Smooth muscle cell (in vitro differentiated cells): ENCODE measurements at regions not wholly inside any gene's neighbourhood (a gene's known extent, or its start where the extent isn't known, plus 50 kb on each side); places are given as distances from the start of the nearest gene placed in this dataset.

Experiments used
- DNase-seq: peaks from one replicate; lab custom pipeline; 2025; ENCODE audit not compliant: unreplicated experiment; lab: John Stamatoyannopoulos, UW
- H2AFZ ChIP-seq: fragments of 200-600 bp; sonication (generic); 2 replicates; pipeline ENCODE4 v1.6.0; 2016; ENCODE audit warnings: antibody characterized with exemption, low read depth, mild to moderate bottlenecking
- H3F3A ChIP-seq: fragments of 200-600 bp; sonication (generic); 2 replicates; pipeline ENCODE4 v1.6.0; 2017; ENCODE audit warnings: antibody characterized with exemption, low read depth
- H3K27ac ChIP-seq: fragments of 200-600 bp; sonication (generic); 2 replicates; pipeline ENCODE4 v1.5.1; 2016; ENCODE audit warnings: low read depth, mild to moderate bottlenecking
- H3K27me3 ChIP-seq: fragments of 200-600 bp; sonication (generic); 2 replicates; pipeline ENCODE4 v1.6.1; 2016; ENCODE audit warnings: low read depth, mild to moderate bottlenecking
- H3K36me3 ChIP-seq: fragments of 200-600 bp; sonication (generic); 2 replicates; pipeline ENCODE4 v1.5.1; 2016; ENCODE audit warnings: low read depth
- H3K4me1 ChIP-seq: fragments of 200-600 bp; sonication (generic); 2 replicates; pipeline ENCODE4 v1.5.1; 2016; ENCODE audit warnings: low read depth
- H3K4me2 ChIP-seq: fragments of 200-600 bp; sonication (generic); 2 replicates; pipeline ENCODE4 v1.6.0; 2016; ENCODE audit warnings: mild to moderate bottlenecking
- H3K4me3 ChIP-seq: fragments of 200-600 bp; sonication (generic); 2 replicates; pipeline ENCODE4 v1.5.1; 2016; ENCODE audit warnings: mild to moderate bottlenecking
- H3K79me2 ChIP-seq: fragments of 200-600 bp; sonication (generic); 2 replicates; pipeline ENCODE4 v1.6.0; 2016; ENCODE audit warnings: low read depth, mild to moderate bottlenecking
- H3K9ac ChIP-seq: fragments of 200-600 bp; sonication (generic); 2 replicates; pipeline ENCODE4 v1.6.0; 2016; ENCODE audit warnings: low read depth
- H3K9me3 ChIP-seq: fragments of 200-600 bp; sonication (generic); replicated peaks from 2 replicates; pipeline ENCODE4 v1.5.1; 2016; ENCODE audit warnings: low read depth
- H4K20me1 ChIP-seq: fragments of 200-600 bp; sonication (generic); 2 replicates; pipeline ENCODE4 v1.6.0; 2016; ENCODE audit warnings: low read depth
- CTCF ChIP-seq: fragments of 200-600 bp; sonication (generic); IDR thresholded peaks from 2 replicates; pipeline ENCODE4 v1.5.1; 2017; ENCODE audit warnings: borderline replicate concordance, mild to moderate bottlenecking, antibody characterized with exemption; ENCODE audit not compliant: insufficient read depth, poor library complexity, severe bottlenecking
- WGBS: methylation state at CpG from one replicate; pipeline ENCODE4 v1.1.7; 2016; ENCODE audit warnings: low lambda C conversion rate; 5-methylcytosine and 5-hydroxymethylcytosine counted together

DNA sequence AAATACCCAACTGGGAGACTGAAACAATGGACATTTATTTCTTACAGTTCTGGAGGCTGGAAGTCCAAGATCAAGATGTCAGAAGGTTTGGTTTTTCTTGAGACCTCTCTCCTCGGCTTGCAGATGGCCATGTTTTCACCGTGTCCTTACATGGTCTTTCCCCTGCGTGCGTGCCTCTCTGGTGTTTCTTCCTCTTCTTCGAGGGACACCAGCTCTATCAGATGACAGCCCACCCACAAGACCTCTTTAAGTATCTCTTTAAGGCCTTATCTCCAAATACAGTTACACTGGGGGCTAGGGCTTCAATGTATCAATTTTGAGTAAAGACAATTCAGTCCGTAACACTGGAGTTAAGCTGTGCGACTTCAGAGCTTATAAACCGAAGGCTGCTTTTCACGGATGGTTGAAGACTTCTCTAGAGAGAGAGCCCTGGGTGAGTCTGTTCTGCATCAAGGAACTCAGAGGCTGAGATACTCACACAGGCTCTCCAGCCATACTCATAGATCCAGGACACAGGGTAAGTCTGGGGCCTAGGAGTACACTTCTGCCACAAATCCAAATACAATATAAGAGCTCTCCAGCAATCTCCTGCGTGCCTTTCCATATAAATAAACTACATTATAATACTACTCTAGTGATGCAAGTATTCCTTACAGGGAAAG is 339.9 kb upstream of the PKDCC start:
- H3K79me2 ChIP-seq, result no peaks in the 10 kb centered on the region
- no peaks in the 10 kb centered on the region for H4K20me1 ChIP-seq
- H3K4me3 ChIP-seq, result no peak overlapping the region
- TF ChIP-seq CTCF, result no peak
- H3K27me3 ChIP-seq, result peaks cover 4% of the 10 kb centered on the region
- DNase-seq, result no peak
- H3K9ac ChIP-seq, result no peak overlapping the region
- no peaks in the 10 kb centered on the region for H3K36me3 ChIP-seq
- no peak overlapping the region for H3K4me2 ChIP-seq
- H3K4me1 ChIP-seq, result no peaks in the 10 kb centered on the region
- H3K9me3 ChIP-seq, result no peaks in the 10 kb centered on the region
- H3F3A ChIP-seq, result no peaks in the 10 kb centered on the region
- no peak overlapping the region for H3K27ac ChIP-seq
- H2AFZ ChIP-seq, result no peak overlapping the region
- WGBS, result 88% methylated on average over 10 of the region's 10 CpGs

GRCh38 chr2:41709702-41710599 is 337.9 kb upstream of the PKDCC start:
- Histone ChIP-seq H3K27ac (no peak overlapping the region), H3K9me3 (no peaks in the 10 kb centered on the region)
- WGBS, result 87% methylated on average over 10 of the region's 10 CpGs

DNA sequence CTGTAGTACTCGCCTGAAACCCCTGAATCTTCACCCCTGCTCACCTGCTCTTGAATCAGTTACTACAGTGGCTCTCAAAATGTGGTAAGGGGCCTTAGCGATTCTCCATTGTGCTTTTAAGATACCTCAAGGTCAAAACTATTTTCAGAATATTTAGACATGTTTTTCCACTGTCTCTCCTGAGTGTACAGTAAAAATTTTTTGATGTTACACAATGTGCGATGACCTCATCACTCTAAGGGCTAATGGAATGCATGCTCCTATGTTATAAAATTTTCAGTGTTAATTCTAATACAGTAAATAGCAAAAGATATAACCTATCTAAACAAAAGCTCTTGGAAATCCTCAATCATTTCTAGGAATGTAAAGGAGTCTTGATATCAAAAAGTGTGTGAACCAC is 336.9 kb upstream of the PKDCC start:
- TF ChIP-seq CTCF, result no peak
- H3F3A ChIP-seq, result no peaks in the 10 kb centered on the region
- H3K4me3 ChIP-seq, result no peak overlapping the region
- H2AFZ ChIP-seq, result no peak overlapping the region
- no peaks in the 10 kb centered on the region for H3K27me3 ChIP-seq
- no peaks in the 10 kb centered on the region for H4K20me1 ChIP-seq
- H3K4me1 ChIP-seq, result no peaks in the 10 kb centered on the region
- no peak for DNase-seq
- H3K9me3 ChIP-seq, result no peaks in the 10 kb centered on the region
- H3K9ac ChIP-seq, result no peak overlapping the region
- 86% methylated on average over 3 of the region's 3 CpGs for WGBS
- H3K36me3 ChIP-seq, result no peaks in the 10 kb centered on the region
- H3K27ac ChIP-seq, result no peak overlapping the region
- no peaks in the 10 kb centered on the region for H3K79me2 ChIP-seq
- H3K4me2 ChIP-seq, result no peak overlapping the region

More at GRCh38 chr2:41709702-41710599, 337.9 kb upstream of the PKDCC start:
- no peak for TF ChIP-seq CTCF
- no peak for DNase-seq
- Histone ChIP-seq H3K36me3 (no peaks in the 10 kb centered on the region), H3F3A (no peaks in the 10 kb centered on the region), H3K4me3 (no peak overlapping the region), H3K9ac (no peak overlapping the region), H4K20me1 (no peaks in the 10 kb centered on the region), H3K79me2 (no peaks in the 10 kb centered on the region), H3K27me3 (no peaks in the 10 kb centered on the region), H3K4me2 (no peak overlapping the region), H2AFZ (no peak overlapping the region), H3K4me1 (no peaks in the 10 kb centered on the region)
